Naive B cell (primary cell): ENCODE measurements at regions not wholly inside any gene's neighbourhood (a gene's known extent, or its start where the extent isn't known, plus 50 kb on each side); places are given as distances from the start of the nearest gene placed in this dataset.

Experiments
- ATAC-seq, 2 donors: fragments of 150-1000 bp; cut with Tn5 transposase; 2 replicates each; pipeline ENCODE4 v1.10.0; 2021; ENCODE audit warnings: low read depth in 2 of 2, mild to moderate bottlenecking in 2 of 2, moderate library complexity in 2 of 2
- DNase-seq: peaks from one replicate; pipeline ENCODE4 v3.0.0; 2022
- H3K27ac Mint-ChIP-seq, 6 donors: one replicate each; pipeline ENCODE4 v1.8.0; 2020 to 2022; ENCODE audit warnings: mild to moderate bottlenecking in 6 of 6, mixed read lengths in 6 of 6, moderate library complexity in 5 of 6, inconsistent platforms in 2 of 6
- H3K27me3 Mint-ChIP-seq, 3 donors: one replicate each; pipeline ENCODE4 v1.8.0; 2021 to 2022; ENCODE audit warnings: mixed read lengths in 3 of 3, mild to moderate bottlenecking in 1 of 3
- H3K36me3 Mint-ChIP-seq, 2 donors: one replicate each; pipeline ENCODE4 v1.8.0; 2020 to 2022; ENCODE audit warnings: mixed read lengths in 2 of 2, inconsistent platforms in 1 of 2, mild to moderate bottlenecking in 1 of 2
- H3K4me1 Mint-ChIP-seq, 3 donors: one replicate each; pipeline ENCODE4 v1.8.0; 2020 to 2022; ENCODE audit warnings: mixed read lengths in 3 of 3, inconsistent platforms in 1 of 3, mild to moderate bottlenecking in 1 of 3, moderate library complexity in 1 of 3
- H3K4me3 Mint-ChIP-seq, 8 donors: one replicate each; pipeline ENCODE4 v1.8.0; 2020 to 2022; ENCODE audit warnings: mild to moderate bottlenecking in 8 of 8, mixed read lengths in 8 of 8, moderate library complexity in 8 of 8, inconsistent platforms in 2 of 8
- H3K9me3 Mint-ChIP-seq, 7 donors: one replicate each; pipeline ENCODE4 v1.8.0; 2020 to 2022; ENCODE audit warnings: mixed read lengths in 7 of 7, mild to moderate bottlenecking in 5 of 7, inconsistent platforms in 2 of 7, moderate library complexity in 1 of 7

DNA sequence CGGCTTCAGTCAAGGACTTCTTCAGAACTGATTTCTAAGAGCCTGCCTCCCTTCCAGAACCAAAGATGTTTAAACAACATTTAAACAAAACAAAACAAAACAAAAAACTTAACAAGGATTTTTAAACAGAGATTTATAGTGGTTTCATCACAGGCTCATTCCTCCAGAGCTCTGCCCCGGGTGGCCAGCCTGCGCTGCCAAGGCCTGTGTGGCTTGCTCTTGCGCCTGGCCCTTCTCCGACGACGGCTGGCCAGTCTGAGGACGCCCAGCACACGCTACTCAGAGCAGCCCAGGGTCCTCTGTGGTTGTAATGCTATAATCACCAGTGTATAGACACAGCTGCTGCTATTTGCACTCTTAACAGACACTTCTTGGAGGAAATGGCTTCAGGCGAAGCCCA, 307.2 kb upstream of the MYOCD start:
- peaks cover 4 to 22% (median 12%) of the 10 kb centered on the region in 7 donors for H3K9me3 Mint-ChIP-seq
- no peak overlapping the region for H3K4me3 Mint-ChIP-seq
- DNase-seq (no peak), ATAC-seq (no peak)
- H3K36me3 Mint-ChIP-seq: no peaks in the 10 kb centered on the region
- no peaks in the 10 kb centered on the region for H3K27me3 Mint-ChIP-seq
- no peak overlapping the region for H3K27ac Mint-ChIP-seq
- no peaks in the 10 kb centered on the region for H3K4me1 Mint-ChIP-seq

DNA sequence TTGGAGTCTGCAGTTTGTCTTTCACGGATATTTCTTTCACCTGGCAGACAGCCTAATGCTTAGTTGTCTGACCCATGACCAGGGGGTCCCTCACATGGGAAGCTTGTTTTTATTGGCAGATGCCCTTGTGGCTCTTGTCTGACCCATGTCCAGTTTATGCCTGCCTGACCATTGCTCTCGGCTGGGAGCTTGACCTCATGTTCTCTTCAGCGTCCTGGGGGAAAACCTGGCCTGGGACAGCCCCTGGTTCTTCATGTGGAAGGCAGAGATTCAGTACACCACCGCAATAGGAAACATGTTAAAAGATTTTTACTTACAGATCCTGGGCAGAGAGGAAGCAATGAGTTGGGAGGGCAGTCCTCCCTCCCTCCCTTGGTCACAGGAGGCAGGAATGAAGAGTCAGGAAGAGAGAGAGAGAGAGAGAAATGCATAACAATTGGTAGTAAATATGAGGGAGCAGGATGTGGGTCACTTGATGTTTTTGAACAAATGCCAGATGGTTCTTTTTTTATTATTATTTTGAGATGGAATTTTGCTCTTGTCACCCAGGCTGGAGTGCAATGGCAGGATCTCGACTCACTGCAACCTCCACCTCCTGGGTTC, 302.7 kb upstream of the MYOCD start:
- Mint-ChIP-seq H3K27me3 (no peaks in the 10 kb centered on the region), H3K4me3 (no peak overlapping the region), H3K4me1 (no peaks in the 10 kb centered on the region), H3K9me3 (peaks cover 7 to 20% (median 11%) of the 10 kb centered on the region in 7 donors), H3K27ac (no peak overlapping the region), H3K36me3 (peaks cover 0 to 7% of the 10 kb centered on the region in 2 donors)
- ATAC-seq (no peak), DNase-seq (no peak)

DNA sequence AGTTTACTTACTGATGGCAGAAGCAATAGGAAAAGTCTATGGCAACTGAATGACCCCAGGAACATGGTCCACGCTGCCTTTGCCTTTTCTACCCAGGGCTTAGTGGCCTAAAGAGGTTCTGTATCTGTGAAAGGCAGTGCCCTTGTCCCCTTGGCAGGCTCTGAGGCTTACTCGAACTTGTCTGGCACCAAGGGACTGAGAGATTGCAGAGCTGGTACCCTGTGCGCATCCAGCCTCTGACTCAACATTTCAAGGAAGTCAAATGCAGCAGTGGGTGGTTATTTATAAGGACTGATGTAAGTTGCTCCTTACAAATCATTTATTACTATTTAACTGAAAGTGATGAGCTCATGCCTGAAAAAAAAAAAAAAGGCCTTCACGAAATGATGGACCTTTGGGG, 299.9 kb upstream of the MYOCD start:
- Mint-ChIP-seq H3K36me3 (peaks cover 0 to 7% of the 10 kb centered on the region in 2 donors), H3K4me3 (no peak overlapping the region), H3K4me1 (no peaks in the 10 kb centered on the region), H3K27ac (no peak overlapping the region), H3K9me3 (peaks cover 7 to 20% (median 9%) of the 10 kb centered on the region in 7 donors), H3K27me3 (no peaks in the 10 kb centered on the region)
- DNase-seq (no peak), ATAC-seq (no peak)

DNA sequence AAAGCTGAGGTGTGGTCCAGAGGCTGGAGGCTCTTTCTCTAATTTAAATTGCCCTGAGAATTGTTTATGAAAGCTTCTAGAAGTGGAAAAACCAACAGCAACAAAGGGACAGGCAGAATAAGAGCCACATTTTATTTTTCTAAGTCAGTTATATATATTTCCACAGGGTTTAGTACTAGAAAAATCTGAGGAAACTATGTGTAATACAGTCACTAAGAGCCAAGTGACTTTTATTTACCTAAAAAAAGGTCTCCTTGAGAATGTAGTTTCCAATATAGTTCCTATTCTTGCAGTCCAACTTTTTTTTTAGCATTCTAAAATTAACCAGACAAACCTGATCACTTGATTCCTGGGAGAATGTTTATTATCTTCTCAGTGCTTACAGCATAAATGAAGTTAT, 296.6 kb upstream of the MYOCD start:
- H3K9me3 Mint-ChIP-seq: peaks cover 5 to 20% (median 14%) of the 10 kb centered on the region in 7 donors
- no peaks in the 10 kb centered on the region for H3K4me1 Mint-ChIP-seq
- no peaks in the 10 kb centered on the region for H3K27me3 Mint-ChIP-seq
- no peak overlapping the region for H3K27ac Mint-ChIP-seq
- H3K4me3 Mint-ChIP-seq: no peak overlapping the region
- no peak for ATAC-seq
- DNase-seq: no peak
- peaks cover 0 to 3% of the 10 kb centered on the region in 2 donors for H3K36me3 Mint-ChIP-seq

DNA sequence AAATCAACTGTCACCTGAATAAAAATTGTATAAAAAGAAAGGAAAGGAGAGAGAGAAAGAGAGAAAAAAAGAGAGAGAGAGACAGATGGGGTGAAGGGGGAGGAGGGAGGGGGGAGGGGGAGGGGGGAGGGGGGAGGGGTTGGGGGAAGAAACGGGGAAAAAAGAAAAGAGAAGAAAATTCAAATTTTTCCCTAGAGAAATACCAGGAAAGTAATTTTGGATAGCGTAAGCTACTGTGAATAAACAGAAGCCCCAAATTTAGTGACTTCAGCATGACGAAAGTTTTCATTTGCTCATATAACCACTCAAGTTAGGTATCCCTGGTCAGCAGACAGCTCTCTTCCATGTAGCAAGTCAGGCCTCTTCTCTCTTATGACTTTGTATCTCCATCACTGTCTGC, 289.4 kb upstream of the MYOCD start:
- Mint-ChIP-seq H3K4me1 (no peaks in the 10 kb centered on the region), H3K27ac (no peak overlapping the region), H3K9me3 (peaks cover 2 to 16% (median 9%) of the 10 kb centered on the region in 7 donors), H3K27me3 (no peaks in the 10 kb centered on the region), H3K4me3 (no peak overlapping the region), H3K36me3 (no peaks in the 10 kb centered on the region)
- DNase-seq (no peak), ATAC-seq (no peak)

DNA sequence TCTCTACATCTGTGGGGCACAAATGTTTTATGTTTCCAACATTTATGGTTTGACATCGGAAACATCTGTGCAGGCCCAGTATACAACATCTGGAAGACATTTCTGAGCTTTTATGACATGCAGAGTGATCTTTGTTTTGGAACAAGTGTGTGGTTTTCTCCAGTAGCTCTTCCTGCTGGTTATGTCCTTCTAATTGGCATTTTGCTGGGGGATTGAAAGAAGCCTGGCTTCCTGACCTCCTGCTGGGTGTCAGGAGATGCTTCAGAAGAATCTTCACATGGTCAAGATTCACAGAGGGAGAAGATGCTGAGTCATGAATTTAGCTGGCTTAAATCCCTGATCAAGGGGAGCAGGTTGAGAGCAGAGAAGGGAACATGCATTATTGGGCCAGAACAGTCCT, 279.5 kb upstream of the MYOCD start:
- Mint-ChIP-seq H3K36me3 (no peaks in the 10 kb centered on the region), H3K27me3 (no peaks in the 10 kb centered on the region), H3K9me3 (peaks cover 0 to 22% (median 4%) of the 10 kb centered on the region in 7 donors), H3K4me1 (no peaks in the 10 kb centered on the region), H3K4me3 (no peak overlapping the region), H3K27ac (no peak overlapping the region)
- ATAC-seq (no peak), DNase-seq (no peak)

DNA sequence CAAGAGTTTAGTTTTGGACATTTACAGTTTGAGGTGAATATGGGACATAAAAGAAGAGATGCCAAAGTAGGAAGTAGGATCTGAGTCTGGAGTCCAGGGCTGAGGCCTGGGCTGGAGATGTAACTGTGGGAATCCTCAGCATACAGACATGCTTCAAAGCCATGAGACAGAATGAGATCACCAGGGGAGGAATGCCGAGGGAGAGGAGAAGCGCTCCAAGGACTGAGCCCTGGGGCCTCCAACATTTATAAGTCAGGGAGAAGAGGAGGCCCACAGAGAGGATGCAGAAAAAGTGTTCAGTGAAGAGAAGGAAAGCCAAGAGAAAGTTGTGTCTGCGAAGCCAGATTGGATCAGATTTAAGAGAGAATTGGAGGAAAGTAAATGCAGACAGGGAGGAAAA, 277.5 kb upstream of the MYOCD start:
- Mint-ChIP-seq H3K27me3 (no peaks in the 10 kb centered on the region), H3K9me3 (peaks cover 0 to 9% (median 3%) of the 10 kb centered on the region in 7 donors), H3K4me3 (no peak overlapping the region), H3K27ac (no peak overlapping the region), H3K36me3 (no peaks in the 10 kb centered on the region), H3K4me1 (no peaks in the 10 kb centered on the region)
- no peak for DNase-seq
- ATAC-seq: no peak

DNA sequence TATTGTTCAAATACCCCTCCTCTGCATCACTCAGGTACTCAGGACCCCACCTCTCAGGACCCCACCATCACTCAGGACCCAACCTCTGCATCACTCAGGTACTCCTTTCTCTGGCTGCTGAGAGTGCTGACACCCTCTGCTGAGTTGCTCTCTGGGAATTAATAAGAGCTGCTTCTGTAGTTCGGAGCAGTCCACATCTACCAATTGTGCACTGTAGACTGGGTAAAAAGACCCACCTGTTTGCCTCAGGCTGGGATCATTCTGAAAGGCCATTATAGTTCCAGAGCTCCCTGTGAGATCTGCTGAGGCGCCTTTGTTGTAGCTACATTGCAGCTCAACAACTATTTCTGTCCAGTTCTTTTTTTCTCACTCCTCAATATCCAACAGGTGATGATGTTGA, 276.3 kb upstream of the MYOCD start:
- no peaks in the 10 kb centered on the region for H3K36me3 Mint-ChIP-seq
- no peak overlapping the region for H3K27ac Mint-ChIP-seq
- H3K4me1 Mint-ChIP-seq: no peaks in the 10 kb centered on the region
- H3K27me3 Mint-ChIP-seq: no peaks in the 10 kb centered on the region
- no peak for DNase-seq
- peaks cover 0 to 6% (median 2%) of the 10 kb centered on the region in 7 donors for H3K9me3 Mint-ChIP-seq
- H3K4me3 Mint-ChIP-seq: no peak overlapping the region
- ATAC-seq: no peak

DNA sequence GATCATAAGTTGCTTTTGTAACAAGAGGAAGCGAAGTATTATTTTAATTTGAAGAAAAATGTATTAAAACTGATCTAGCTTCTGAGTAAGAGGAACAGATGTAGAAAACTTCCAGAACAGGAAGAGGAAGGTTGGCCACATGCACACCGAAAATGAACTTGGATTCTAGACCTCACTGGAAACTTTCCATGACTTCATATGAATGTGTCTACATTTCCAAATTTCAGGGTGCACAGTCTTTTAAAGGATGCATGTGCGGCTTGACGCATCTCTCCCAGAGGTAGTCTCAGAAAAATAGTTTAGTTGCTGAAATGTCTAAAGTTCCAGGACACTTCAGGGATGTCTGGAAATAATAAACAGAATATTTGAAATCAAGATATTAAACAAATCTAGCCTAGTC, 275.1 kb upstream of the MYOCD start:
- Mint-ChIP-seq H3K36me3 (no peaks in the 10 kb centered on the region), H3K4me1 (no peaks in the 10 kb centered on the region), H3K4me3 (no peak overlapping the region), H3K27me3 (no peaks in the 10 kb centered on the region), H3K27ac (peak overlapping the region in 1 of 6 donors; percentile 3), H3K9me3 (peaks cover 0 to 11% (median 2%) of the 10 kb centered on the region in 7 donors)
- no peak for DNase-seq
- ATAC-seq: no peak

DNA sequence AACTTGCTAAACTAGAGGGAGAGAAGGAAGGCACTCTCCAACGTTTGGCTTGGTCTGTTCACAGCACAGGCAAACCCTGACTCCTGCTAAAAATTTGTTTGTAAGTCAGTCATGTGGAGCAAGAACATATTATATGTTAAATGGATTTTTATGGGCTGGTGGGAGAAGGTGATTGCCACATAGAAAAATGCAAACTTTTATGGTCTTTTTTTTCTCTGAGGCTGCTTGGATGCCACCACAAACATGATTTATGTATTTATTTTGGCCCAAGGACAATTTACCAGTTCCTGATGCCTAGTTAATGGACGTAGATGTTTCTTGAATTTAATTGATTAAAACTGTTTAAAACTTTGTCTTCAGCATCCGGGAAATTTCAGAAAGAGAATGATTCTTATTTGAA, 274.2 kb upstream of the MYOCD start:
- Mint-ChIP-seq H3K4me3 (no peak overlapping the region), H3K4me1 (no peaks in the 10 kb centered on the region), H3K36me3 (no peaks in the 10 kb centered on the region), H3K27me3 (peaks cover 0 to 4% (median 0%) of the 10 kb centered on the region in 3 donors), H3K9me3 (peaks cover 0 to 15% (median 3%) of the 10 kb centered on the region in 7 donors), H3K27ac (no peak overlapping the region)
- DNase-seq: no peak
- no peak for ATAC-seq

DNA sequence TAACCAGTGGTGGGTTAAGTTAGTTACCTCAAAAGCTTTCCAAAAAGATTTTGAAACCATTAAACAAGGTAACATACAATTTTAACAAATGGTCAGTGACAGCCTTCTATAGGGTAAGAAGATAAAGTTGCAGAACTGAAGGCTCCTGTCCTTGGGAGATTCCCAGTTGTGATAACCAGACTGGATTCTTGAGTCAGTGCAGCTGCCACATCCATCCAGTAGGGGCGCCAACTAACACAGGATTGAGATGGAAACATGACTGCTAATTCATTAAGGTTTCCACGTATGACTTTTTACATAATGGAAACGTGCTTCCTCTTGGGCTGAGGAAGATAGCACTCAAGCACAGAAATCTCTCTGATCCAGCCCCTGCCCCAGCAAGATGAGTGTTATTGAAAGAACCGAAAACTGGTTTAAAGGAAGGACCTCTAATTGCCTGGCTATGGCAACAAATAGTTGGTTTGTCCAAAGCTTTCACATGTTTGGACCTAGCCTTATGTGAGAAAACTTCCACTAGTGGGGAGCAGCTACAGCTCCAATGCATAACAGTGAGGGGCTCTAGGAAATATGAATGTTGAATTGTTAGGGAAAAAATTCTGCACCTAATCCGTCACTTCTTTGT, 269.8 kb upstream of the MYOCD start:
- H3K4me1 Mint-ChIP-seq: no peaks in the 10 kb centered on the region
- no peaks in the 10 kb centered on the region for H3K36me3 Mint-ChIP-seq
- H3K4me3 Mint-ChIP-seq: no peak overlapping the region
- DNase-seq (no peak), ATAC-seq (no peak)
- peaks cover 0 to 24% (median 4%) of the 10 kb centered on the region in 7 donors for H3K9me3 Mint-ChIP-seq
- no peak overlapping the region for H3K27ac Mint-ChIP-seq
- peaks cover 0 to 5% (median 0%) of the 10 kb centered on the region in 3 donors for H3K27me3 Mint-ChIP-seq

DNA sequence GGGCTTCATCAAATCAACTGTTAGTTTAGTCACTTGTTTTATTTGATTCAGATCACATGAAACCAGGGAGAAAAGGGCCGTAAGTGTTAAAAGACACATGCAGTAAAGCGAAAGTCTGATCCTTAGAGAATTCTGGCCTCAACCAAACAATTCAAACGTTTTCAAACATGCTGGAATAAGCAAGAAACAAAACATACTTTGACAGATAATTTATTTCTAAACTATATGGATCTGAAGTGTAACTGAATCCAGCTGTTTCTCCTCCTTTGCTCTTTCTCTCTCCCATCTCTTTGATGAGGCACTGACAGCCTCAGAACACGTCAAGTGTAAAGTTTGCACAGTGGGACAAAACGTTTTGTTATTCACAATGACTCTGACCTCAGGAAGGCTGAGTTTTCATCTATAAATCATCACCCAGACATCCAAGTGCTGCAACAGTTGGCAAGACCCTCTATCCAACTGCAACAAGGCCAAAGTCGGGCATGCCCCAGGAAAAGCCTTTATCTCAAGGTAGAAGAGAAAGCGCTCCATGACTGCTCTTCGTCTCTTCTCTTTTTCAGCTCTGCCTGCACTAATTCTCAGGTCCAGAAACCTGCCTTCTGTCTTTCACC, 267.1 kb upstream of the MYOCD start:
- Mint-ChIP-seq H3K36me3 (no peaks in the 10 kb centered on the region), H3K9me3 (peaks cover 0 to 21% (median 4%) of the 10 kb centered on the region in 7 donors), H3K27me3 (peaks cover 0 to 5% (median 0%) of the 10 kb centered on the region in 3 donors), H3K4me1 (no peaks in the 10 kb centered on the region), H3K4me3 (no peak overlapping the region), H3K27ac (no peak overlapping the region)
- DNase-seq (no peak), ATAC-seq (no peak)

DNA sequence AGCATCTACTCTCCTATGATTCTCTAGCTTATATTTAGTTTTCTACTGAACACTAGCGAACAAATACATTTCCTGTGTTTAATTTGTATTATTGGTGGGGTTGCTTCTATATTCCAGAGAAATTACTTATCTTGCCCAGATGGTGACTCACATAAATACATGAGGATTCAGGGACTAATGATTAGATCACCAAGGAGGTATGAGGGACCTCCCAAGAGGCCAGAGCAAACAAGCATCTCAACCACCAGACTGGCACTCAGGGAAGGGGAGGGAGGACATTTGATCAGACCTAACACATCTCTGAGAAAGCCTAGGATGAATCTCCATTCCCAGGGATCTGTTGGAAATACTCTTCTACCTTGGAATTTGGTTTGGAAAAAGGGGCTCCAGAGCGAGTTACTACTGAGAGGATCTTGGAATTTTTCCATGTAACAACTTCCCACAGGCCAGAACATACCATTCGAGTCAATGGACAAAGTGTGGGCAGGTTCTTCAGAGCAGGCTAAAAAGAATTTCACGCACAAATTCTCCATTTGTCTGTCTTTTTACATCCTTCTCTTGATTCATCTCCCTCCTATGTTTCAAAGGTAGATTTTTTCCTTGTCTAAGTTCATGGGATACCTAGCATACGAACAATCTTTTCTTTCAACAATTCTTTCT, 262.6 kb upstream of the MYOCD start:
- Mint-ChIP-seq H3K27me3 (no peaks in the 10 kb centered on the region), H3K36me3 (no peaks in the 10 kb centered on the region), H3K4me1 (no peaks in the 10 kb centered on the region), H3K27ac (no peak overlapping the region), H3K4me3 (no peak overlapping the region), H3K9me3 (peaks cover 0 to 13% (median 0%) of the 10 kb centered on the region in 7 donors)
- no peak for DNase-seq
- no peak for ATAC-seq

DNA sequence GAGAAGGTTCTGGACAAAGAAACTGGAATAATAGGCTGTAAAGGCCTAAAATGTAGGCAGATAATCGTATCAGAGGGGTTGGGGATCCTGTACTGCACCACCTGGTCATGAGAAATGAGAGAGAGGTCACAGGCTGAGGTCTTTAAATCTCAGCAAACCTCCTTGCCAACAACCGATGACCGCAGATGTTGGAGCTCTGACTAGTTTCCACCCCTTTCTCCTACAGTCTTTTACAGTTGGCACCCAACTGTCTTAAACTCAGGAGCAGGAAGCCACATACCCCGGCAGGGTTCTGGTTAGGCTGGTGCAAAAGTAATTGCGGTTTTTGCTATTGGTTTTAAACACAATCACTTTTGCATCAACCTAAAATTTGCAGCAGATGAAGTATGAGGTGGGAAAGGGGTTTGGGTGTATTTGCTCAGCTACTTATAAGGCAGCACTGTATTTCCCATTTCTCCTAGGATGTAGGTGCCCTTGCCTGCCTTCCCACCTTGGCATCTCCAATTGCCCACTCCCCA, 261.8 kb upstream of the MYOCD start:
- Mint-ChIP-seq H3K4me3 (peak overlapping the region in 1 of 8 donors; percentile 2), H3K27me3 (no peaks in the 10 kb centered on the region), H3K36me3 (no peaks in the 10 kb centered on the region), H3K4me1 (no peaks in the 10 kb centered on the region), H3K27ac (no peak overlapping the region), H3K9me3 (peaks cover 0 to 11% (median 0%) of the 10 kb centered on the region in 7 donors)
- ATAC-seq (no peak), DNase-seq (no peak)
